Stimulated activated CD4-positive, alpha-beta T cell treated with anti-CD3 and anti-CD28 coated beads, Interleukin-15, amount 100 ng/mL, for 1 hour (primary cell): ENCODE measurements at regions not wholly inside any gene's neighbourhood (a gene's known extent, or its start where the extent isn't known, plus 50 kb on each side); places are given as distances from the start of the nearest gene placed in this dataset.
"Not testable (repeated sequence)": the region's sequence is repeated elsewhere in the genome, so short reads cannot be mapped to it uniquely, and the experiment has no call there.

Source experiments
- DNase-seq, 2 donors: peaks; one replicate each; pipeline ENCODE4 v3.0.0-alpha.2; 2020; ENCODE audit warnings: low read depth in 1 of 2, low spot score in 1 of 2

- no peak for DNase-seq
Observed at GRCh38 chr5:18660511-18660910, 1026.3 kb downstream of the TAF11L14 start.

GRCh38 chr5:18662231-18662630 lies 1028.0 kb downstream of the TAF11L14 start:
- DNase-seq, result no peak

- DNase-seq, result not testable (repeated sequence)
Observed at GRCh38 chr5:18674212-18674611, 1040.0 kb downstream of the TAF11L14 start.

- DNase-seq, result no peak
Observed at GRCh38 chr5:18675041-18675440, 1040.8 kb downstream of the TAF11L14 start.

GRCh38 chr5:18686253-18686652 lies 1052.0 kb downstream of the TAF11L14 start:
- DNase-seq, result no peak

GRCh38 chr5:18687429-18687828 lies 1053.2 kb downstream of the TAF11L14 start:
- DNase-seq, result no peak

- DNase-seq, result no peak
Observed at GRCh38 chr5:18699681-18700080, 1065.4 kb downstream of the TAF11L14 start.

GRCh38 chr5:18702821-18703220 lies 1068.6 kb downstream of the TAF11L14 start:
- no peak for DNase-seq

GRCh38 chr5:18712936-18713485 lies 1078.8 kb downstream of the TAF11L14 start:
- DNase-seq, result no peak

- no peak for DNase-seq
Observed at GRCh38 chr5:18720002-18720401, 1085.7 kb downstream of the TAF11L14 start.

GRCh38 chr5:18732556-18733479 lies 1098.6 kb downstream of the TAF11L14 start:
- DNase-seq, result no peak

- no peak for DNase-seq
Observed at GRCh38 chr5:18736051-18736398, 1101.8 kb downstream of the TAF11L14 start.

GRCh38 chr5:18736736-18737135 lies 1102.5 kb downstream of the TAF11L14 start:
- not testable (repeated sequence) for DNase-seq

GRCh38 chr5:18740301-18740700 lies 1106.0 kb downstream of the TAF11L14 start:
- DNase-seq, result no peak

- no peak for DNase-seq
Observed at GRCh38 chr5:18742830-18743229, 1108.6 kb downstream of the TAF11L14 start.

GRCh38 chr5:18744441-18744840 lies 1110.2 kb downstream of the TAF11L14 start:
- no peak for DNase-seq

GRCh38 chr5:18745042-18745987 lies 1111.1 kb downstream of the TAF11L14 start:
- no peak for DNase-seq

- DNase-seq, result no peak
Observed at GRCh38 chr5:18745988-18746615, 1111.8 kb downstream of the TAF11L14 start.

- DNase-seq, result no peak
Observed at GRCh38 chr5:18749763-18750162, 1115.5 kb downstream of the TAF11L14 start.

- no peak for DNase-seq
Observed at GRCh38 chr5:18752317-18752716, 1118.1 kb downstream of the TAF11L14 start.

- no peak for DNase-seq
Observed at GRCh38 chr5:18754201-18754600, 1119.9 kb downstream of the TAF11L14 start.
